MM.1S (cell line): ENCODE measurements at regions not wholly inside any gene's neighbourhood (a gene's known extent, or its start where the extent isn't known, plus 50 kb on each side); places are given as distances from the start of the nearest gene placed in this dataset.

Source experiments
- CTCF ChIP-seq: fragments of 300-600 bp; sonication (generic); IDR thresholded peaks from 2 replicates; pipeline ENCODE4 v1.5.1; 2016; ENCODE audit warnings: antibody characterized with exemption, low read length, mixed read lengths
- EZH2 ChIP-seq: fragments of 300-600 bp; sonication (generic); optimal IDR thresholded peaks from 2 replicates; pipeline ENCODE3; 2017; ENCODE audit warnings: low read depth, mild to moderate bottlenecking, antibody characterized with exemption, low read length, mixed read lengths

- TF ChIP-seq CTCF (no peak), EZH2 (no peak)
Observed at GRCh38 chr12:64976131-64976530, 145.0 kb downstream of the WIF1 start.
